Esophagus squamous epithelium (tissue), 4 donors: ENCODE measurements at regions not wholly inside any gene's neighbourhood (a gene's known extent, or its start where the extent isn't known, plus 50 kb on each side); places are given as distances from the start of the nearest gene placed in this dataset.

ENCODE experiments used
- CTCF ChIP-seq, 6 experiments: fragments of 450-650 bp in 4 of 6; fragments of 200-600 bp in 2 of 6; sonication (generic) in 2 of 6; IDR thresholded peaks; one replicate each; pipeline ENCODE4 v1.5.1; 2016 to 2019; ENCODE audit warnings: antibody characterized with exemption in 6 of 6, mild to moderate bottlenecking in 4 of 6, moderate library complexity in 4 of 6
- POLR2A ChIP-seq, 4 donors: fragments of 450-650 bp; IDR thresholded peaks; one replicate each; pipeline ENCODE4 v1.6.1; 2017; ENCODE audit warnings: antibody characterized with exemption in 4 of 4, mild to moderate bottlenecking in 4 of 4, moderate library complexity in 3 of 4

GRCh38 chr6:120273411-120273810, 923.9 kb upstream of the MAN1A1 start:
- TF ChIP-seq CTCF (IDR thresholded peaks at IDR 0.05) (no peak), POLR2A (IDR thresholded peaks at IDR 0.05) (no peak)
